ENCODE measurements at regions not wholly inside any gene's neighbourhood (a gene's known extent, or its start where the extent isn't known, plus 50 kb on each side); places are given as distances from the start of the nearest gene placed in this dataset.

GRCh38 chr1:14103878-14104430 lies 404.0 kb downstream of the PRDM2 start:
- Histone ChIP-seq H3K27ac (ENCODE audit: low read depth, low read length) (no peak overlapping the region), H3K4me1 (ENCODE audit: insufficient read depth, low read length) (no peaks in the 10 kb centered on the region), H3K36me3 (ENCODE audit: insufficient read depth, low read length) (no peaks in the 10 kb centered on the region), H3K27me3 (ENCODE audit: insufficient read depth, low read length, poor library complexity, severe bottlenecking) (no peaks in the 10 kb centered on the region), H3K9me3 (ENCODE audit: low read length) (no peaks in the 10 kb centered on the region), H3K4me3 (ENCODE audit: low read length) (no peak overlapping the region)
- Mint-ChIP-seq H3K27me3 (peaks cover 13 to 15% of the 10 kb centered on the region in 2 donors), H3K4me3 (no peak overlapping the region), H3K36me3 (no peaks in the 10 kb centered on the region), H3K4me1 (no peaks in the 10 kb centered on the region), H3K9me3 (peaks cover 0 to 3% (median 2%) of the 10 kb centered on the region in 5 donors), H3K27ac (no peak overlapping the region)
- no peak for DNase-seq
- ChIA-PET CTCF (no interaction called here), POLR2A (no interaction called here)

GRCh38 chr1:14106126-14106525 lies 406.1 kb downstream of the PRDM2 start:
- no peak overlapping the region for H3K4me3 ChIP-seq (ENCODE audit: low read length)
- POLR2A ChIA-PET: no interaction called here
- Mint-ChIP-seq H3K4me1 (no peaks in the 10 kb centered on the region), H3K27ac (no peak overlapping the region), H3K27me3 (peaks cover 9 to 11% of the 10 kb centered on the region in 2 donors), H3K9me3 (peaks cover 0 to 7% (median 2%) of the 10 kb centered on the region in 5 donors), H3K36me3 (no peaks in the 10 kb centered on the region), H3K4me3 (no peak overlapping the region)
- no peaks in the 10 kb centered on the region for H3K4me1 ChIP-seq (ENCODE audit: insufficient read depth, low read length)
- no peak overlapping the region for H3K27ac ChIP-seq (ENCODE audit: low read depth, low read length)
- H3K27me3 ChIP-seq (ENCODE audit: insufficient read depth, low read length, poor library complexity, severe bottlenecking): no peaks in the 10 kb centered on the region
- CTCF ChIA-PET: no interaction called here
- H3K9me3 ChIP-seq (ENCODE audit: low read length): no peaks in the 10 kb centered on the region
- no peak for DNase-seq
- H3K36me3 ChIP-seq (ENCODE audit: insufficient read depth, low read length): no peaks in the 10 kb centered on the region

GRCh38 chr1:14106679-14107313 lies 406.8 kb downstream of the PRDM2 start:
- CTCF ChIA-PET: no interaction called here
- POLR2A ChIA-PET: no interaction called here
- Mint-ChIP-seq H3K4me1 (no peaks in the 10 kb centered on the region), H3K27me3 (peaks cover 9 to 11% of the 10 kb centered on the region in 2 donors), H3K4me3 (no peak overlapping the region), H3K36me3 (no peaks in the 10 kb centered on the region), H3K9me3 (peaks cover 0 to 5% (median 2%) of the 10 kb centered on the region in 5 donors), H3K27ac (no peak overlapping the region)
- Histone ChIP-seq H3K9me3 (ENCODE audit: low read length) (no peaks in the 10 kb centered on the region), H3K36me3 (ENCODE audit: insufficient read depth, low read length) (no peaks in the 10 kb centered on the region), H3K27me3 (ENCODE audit: insufficient read depth, low read length, poor library complexity, severe bottlenecking) (no peaks in the 10 kb centered on the region), H3K4me1 (ENCODE audit: insufficient read depth, low read length) (no peaks in the 10 kb centered on the region), H3K4me3 (ENCODE audit: low read length) (no peak overlapping the region), H3K27ac (ENCODE audit: low read depth, low read length) (no peak overlapping the region)
- DNase-seq: no peak

- Mint-ChIP-seq H3K27ac (no peak overlapping the region), H3K4me1 (no peaks in the 10 kb centered on the region), H3K4me3 (no peak overlapping the region), H3K27me3 (peaks cover 11 to 22% of the 10 kb centered on the region in 2 donors), H3K9me3 (peaks cover 0 to 7% (median 3%) of the 10 kb centered on the region in 5 donors), H3K36me3 (no peaks in the 10 kb centered on the region)
- Histone ChIP-seq H3K4me1 (ENCODE audit: insufficient read depth, low read length) (no peaks in the 10 kb centered on the region), H3K27me3 (ENCODE audit: insufficient read depth, low read length, poor library complexity, severe bottlenecking) (no peaks in the 10 kb centered on the region), H3K4me3 (ENCODE audit: low read length) (no peak overlapping the region), H3K9me3 (ENCODE audit: low read length) (no peaks in the 10 kb centered on the region), H3K36me3 (ENCODE audit: insufficient read depth, low read length) (no peaks in the 10 kb centered on the region), H3K27ac (ENCODE audit: low read depth, low read length) (no peak overlapping the region)
- ChIA-PET CTCF (no interaction called here), POLR2A (no interaction called here)
- no peak for DNase-seq
Observed at GRCh38 chr1:14108356-14109275, 408.6 kb downstream of the PRDM2 start.

GRCh38 chr1:14109276-14109635 lies 409.3 kb downstream of the PRDM2 start:
- peaks cover 0 to 7% (median 3%) of the 10 kb centered on the region in 5 donors for H3K9me3 Mint-ChIP-seq
- no peak overlapping the region for H3K4me3 Mint-ChIP-seq
- Histone ChIP-seq H3K36me3 (ENCODE audit: insufficient read depth, low read length) (no peaks in the 10 kb centered on the region), H3K4me1 (ENCODE audit: insufficient read depth, low read length) (no peaks in the 10 kb centered on the region), H3K4me3 (ENCODE audit: low read length) (no peak overlapping the region), H3K27me3 (ENCODE audit: insufficient read depth, low read length, poor library complexity, severe bottlenecking) (no peaks in the 10 kb centered on the region), H3K27ac (ENCODE audit: low read depth, low read length) (no peak overlapping the region), H3K9me3 (ENCODE audit: low read length) (no peaks in the 10 kb centered on the region)
- no peak overlapping the region for H3K27ac Mint-ChIP-seq
- ChIA-PET POLR2A (no interaction called here), CTCF (no interaction called here)
- peaks cover 11 to 22% of the 10 kb centered on the region in 2 donors for H3K27me3 Mint-ChIP-seq
- no peaks in the 10 kb centered on the region for H3K4me1 Mint-ChIP-seq
- no peak for DNase-seq
- no peaks in the 10 kb centered on the region for H3K36me3 Mint-ChIP-seq

GRCh38 chr1:14110040-14110439 lies 410.1 kb downstream of the PRDM2 start:
- Mint-ChIP-seq H3K4me1 (peaks cover 0 to 4% (median 0%) of the 10 kb centered on the region in 3 donors), H3K9me3 (peaks cover 0 to 10% (median 4%) of the 10 kb centered on the region in 5 donors), H3K36me3 (no peaks in the 10 kb centered on the region), H3K27me3 (peaks cover 16 to 25% of the 10 kb centered on the region in 2 donors), H3K4me3 (no peak overlapping the region), H3K27ac (no peak overlapping the region)
- DNase-seq: no peak
- Histone ChIP-seq H3K27me3 (ENCODE audit: insufficient read depth, low read length, poor library complexity, severe bottlenecking) (no peaks in the 10 kb centered on the region), H3K4me3 (ENCODE audit: low read length) (no peak overlapping the region), H3K4me1 (ENCODE audit: insufficient read depth, low read length) (no peaks in the 10 kb centered on the region), H3K9me3 (ENCODE audit: low read length) (no peaks in the 10 kb centered on the region), H3K27ac (ENCODE audit: low read depth, low read length) (no peak overlapping the region), H3K36me3 (ENCODE audit: insufficient read depth, low read length) (no peaks in the 10 kb centered on the region)
- POLR2A ChIA-PET: no interaction called here
- CTCF ChIA-PET: no interaction called here

- Mint-ChIP-seq H3K36me3 (no peaks in the 10 kb centered on the region), H3K27ac (no peak overlapping the region), H3K4me3 (no peak overlapping the region), H3K9me3 (peaks cover 0 to 10% (median 4%) of the 10 kb centered on the region in 5 donors), H3K27me3 (peaks cover 12 to 32% of the 10 kb centered on the region in 2 donors), H3K4me1 (peaks cover 0 to 4% (median 0%) of the 10 kb centered on the region in 3 donors)
- Histone ChIP-seq H3K27me3 (ENCODE audit: insufficient read depth, low read length, poor library complexity, severe bottlenecking) (no peaks in the 10 kb centered on the region), H3K27ac (ENCODE audit: low read depth, low read length) (no peak overlapping the region), H3K4me3 (ENCODE audit: low read length) (no peak overlapping the region), H3K4me1 (ENCODE audit: insufficient read depth, low read length) (no peaks in the 10 kb centered on the region), H3K9me3 (ENCODE audit: low read length) (no peaks in the 10 kb centered on the region), H3K36me3 (ENCODE audit: insufficient read depth, low read length) (no peaks in the 10 kb centered on the region)
- CTCF ChIA-PET: no interaction called here
- POLR2A ChIA-PET: no interaction called here
- no peak for DNase-seq
Observed at GRCh38 chr1:14111121-14111520, 411.1 kb downstream of the PRDM2 start.

- Mint-ChIP-seq H3K9me3 (peaks cover 0 to 10% (median 2%) of the 10 kb centered on the region in 5 donors), H3K4me3 (no peak overlapping the region)
- no peaks in the 10 kb centered on the region for H3K9me3 ChIP-seq (ENCODE audit: low read length)
Observed at GRCh38 chr1:14112613-14113012, 412.6 kb downstream of the PRDM2 start.

More at GRCh38 chr1:14112613-14113012, 412.6 kb downstream of the PRDM2 start:
- H3K4me1 Mint-ChIP-seq: peaks cover 0 to 4% (median 0%) of the 10 kb centered on the region in 3 donors
- H3K27ac Mint-ChIP-seq: no peak overlapping the region
- ChIA-PET CTCF (no interaction called here), POLR2A (no interaction called here)
- Histone ChIP-seq H3K27me3 (ENCODE audit: insufficient read depth, low read length, poor library complexity, severe bottlenecking) (no peaks in the 10 kb centered on the region), H3K4me3 (ENCODE audit: low read length) (no peak overlapping the region), H3K27ac (ENCODE audit: low read depth, low read length) (no peak overlapping the region), H3K4me1 (ENCODE audit: insufficient read depth, low read length) (no peaks in the 10 kb centered on the region), H3K36me3 (ENCODE audit: insufficient read depth, low read length) (no peaks in the 10 kb centered on the region)
- no peak for DNase-seq
- no peaks in the 10 kb centered on the region for H3K36me3 Mint-ChIP-seq
- H3K27me3 Mint-ChIP-seq: peaks cover 8 to 31% of the 10 kb centered on the region in 2 donors
